Colon (tissue), 2 donors: ENCODE measurements at regions not wholly inside any gene's neighbourhood (a gene's known extent, or its start where the extent isn't known, plus 50 kb on each side); places are given as distances from the start of the nearest gene placed in this dataset.

ENCODE experiments used
- FAIRE-seq: peaks from 2 replicates; lab custom pipeline; 2012; peaks lifted over from hg19 to GRCh38; lab: Jason Lieb, UNC
- donor health status: control.
- donor health status: control.

GRCh38 chr9:107562798-107563197 is 73.2 kb upstream of the KLF4 start:
- FAIRE-seq, result no peak

DNA sequence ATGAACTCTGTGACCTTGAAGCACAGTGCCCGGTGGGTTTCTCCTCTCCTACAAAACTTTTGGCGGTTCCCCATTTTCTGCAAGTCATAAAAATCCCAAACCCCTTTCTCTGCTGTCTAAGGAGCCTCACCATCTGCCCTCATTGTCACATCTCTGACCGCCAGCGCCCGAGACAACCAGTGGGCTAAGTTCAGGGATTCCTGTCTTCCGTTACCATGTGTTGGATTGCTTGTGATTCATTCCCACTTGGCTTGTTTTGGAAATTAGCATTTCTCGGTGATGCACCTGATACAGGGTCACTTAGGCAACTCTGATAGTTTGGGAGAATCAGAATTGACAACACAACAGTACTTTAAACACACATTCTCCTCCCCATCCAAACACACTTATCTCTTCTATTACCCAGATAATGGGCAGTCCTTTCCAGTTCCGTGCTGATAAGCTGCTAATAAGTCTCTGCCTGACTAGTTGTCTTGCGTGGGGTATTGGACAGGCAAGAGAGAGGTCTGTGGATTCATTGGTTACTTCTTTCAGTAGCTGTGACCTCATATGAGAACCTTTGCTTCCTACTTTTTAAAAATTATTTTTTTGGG is 70.0 kb upstream of the KLF4 start:
- FAIRE-seq, result no peak

GRCh38 chr9:107557236-107557990 is 67.8 kb upstream of the KLF4 start:
- FAIRE-seq, result no peak

GRCh38 chr9:107554636-107555035 is 65.1 kb upstream of the KLF4 start:
- no peak for FAIRE-seq

- no peak for FAIRE-seq
Observed at GRCh38 chr9:107548298-107549142, 59.0 kb upstream of the KLF4 start.

DNA sequence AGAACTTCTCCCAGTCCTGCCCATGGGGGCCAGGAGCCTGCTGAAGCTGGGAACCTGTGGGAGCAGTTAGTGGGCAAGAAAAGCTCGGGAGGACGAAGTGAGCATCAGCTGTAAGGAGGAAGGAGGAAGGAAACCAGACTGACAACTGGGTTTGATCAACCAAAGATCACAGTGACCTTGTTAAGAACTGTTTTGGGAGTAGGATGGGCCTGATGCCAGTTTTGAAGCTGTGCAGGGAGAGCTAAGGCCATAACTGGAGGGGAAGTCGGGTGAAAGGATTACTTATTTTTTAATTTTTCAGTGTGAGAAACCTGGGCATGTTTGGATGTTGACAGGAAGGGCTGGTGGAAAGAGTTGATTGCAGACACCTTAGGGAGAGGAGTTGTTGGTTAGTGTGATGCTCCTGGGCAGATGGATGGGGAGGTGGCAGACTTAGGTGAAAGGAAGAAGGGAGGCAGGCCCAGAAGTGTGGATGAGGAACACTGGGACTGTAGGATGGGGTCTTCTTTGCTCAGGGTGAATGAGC is 58.3 kb upstream of the KLF4 start:
- FAIRE-seq, result no peak

DNA sequence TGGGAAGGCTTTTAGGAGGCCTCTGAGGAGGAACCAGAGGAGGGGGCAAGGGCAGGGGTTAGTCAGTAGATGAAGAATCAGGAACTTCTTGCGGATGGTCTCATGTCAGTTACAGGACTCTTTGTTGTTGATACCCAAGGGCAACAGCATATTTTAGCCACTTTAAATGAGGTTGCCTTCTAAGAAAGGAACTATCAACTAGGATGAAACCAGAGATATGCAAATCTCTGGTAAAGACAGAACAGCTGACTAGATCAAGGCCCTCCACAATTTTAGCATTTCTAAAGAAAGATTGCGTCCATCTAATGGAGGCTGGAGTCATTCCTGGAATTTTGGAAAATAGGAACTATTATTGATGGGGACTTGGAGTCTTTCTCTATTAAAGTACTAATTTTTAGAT is 57.7 kb upstream of the KLF4 start:
- FAIRE-seq, result no peak

- FAIRE-seq, result no peak
Observed at GRCh38 chr9:107546859-107547258, 57.3 kb upstream of the KLF4 start.

DNA sequence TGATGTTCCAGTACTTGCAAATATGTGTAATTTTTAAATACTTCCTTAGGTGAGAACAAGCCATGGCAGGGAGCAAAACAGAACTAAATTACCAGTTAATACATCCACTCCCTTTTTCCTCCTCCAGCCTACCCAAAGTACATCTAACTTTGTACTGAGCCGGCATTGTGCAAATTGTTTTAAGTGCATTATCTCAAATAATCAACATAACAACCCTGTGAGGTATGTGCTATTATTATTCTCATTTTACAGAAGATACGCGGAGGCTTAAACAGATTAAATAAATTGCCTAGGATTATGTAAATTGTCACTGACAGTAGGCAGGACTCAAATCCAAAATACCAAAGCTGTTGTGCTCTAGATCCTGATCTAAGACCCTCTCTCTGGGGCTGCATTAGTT is 55.5 kb upstream of the KLF4 start:
- no peak for FAIRE-seq

DNA sequence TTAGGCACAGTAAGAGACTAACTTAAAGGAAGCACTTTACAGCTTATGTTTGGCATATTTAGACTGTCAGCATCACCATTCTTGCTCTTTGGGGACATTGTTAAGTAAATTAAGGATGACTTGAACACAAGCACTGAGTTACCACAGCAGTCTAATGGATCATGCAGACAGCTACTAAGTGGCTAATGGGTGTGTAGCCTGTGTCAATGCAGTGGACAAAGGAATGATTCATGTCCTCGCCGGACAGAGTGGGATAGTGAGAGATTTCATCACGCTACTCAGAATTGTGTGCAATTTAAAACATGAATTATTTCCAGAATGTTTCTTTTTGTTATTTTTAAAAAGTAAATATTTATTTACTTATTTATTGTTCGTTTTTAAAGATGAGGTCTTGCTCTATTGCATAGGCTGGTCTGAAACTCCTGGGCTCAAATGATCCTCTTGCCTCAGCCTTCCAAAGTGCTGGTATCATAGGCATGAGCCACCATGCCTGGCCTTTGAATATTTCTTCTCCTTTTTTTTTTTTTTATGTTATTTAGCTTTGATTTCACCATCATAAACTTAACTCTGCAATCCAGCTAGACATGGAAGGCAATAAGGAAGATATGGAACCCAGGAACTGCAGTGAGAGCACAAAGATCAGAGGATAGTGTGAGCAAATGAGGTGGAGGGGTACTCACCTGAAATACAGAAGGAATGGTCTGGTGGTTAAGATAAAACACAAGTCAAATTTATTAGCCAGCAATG is 53.0 kb upstream of the KLF4 start:
- peak; percentile 72 for FAIRE-seq

GRCh38 chr9:107541523-107541922 is 52.0 kb upstream of the KLF4 start:
- FAIRE-seq, result no peak

- FAIRE-seq, result no peak
Observed at GRCh38 chr9:107540164-107540561, 50.6 kb upstream of the KLF4 start.

DNA sequence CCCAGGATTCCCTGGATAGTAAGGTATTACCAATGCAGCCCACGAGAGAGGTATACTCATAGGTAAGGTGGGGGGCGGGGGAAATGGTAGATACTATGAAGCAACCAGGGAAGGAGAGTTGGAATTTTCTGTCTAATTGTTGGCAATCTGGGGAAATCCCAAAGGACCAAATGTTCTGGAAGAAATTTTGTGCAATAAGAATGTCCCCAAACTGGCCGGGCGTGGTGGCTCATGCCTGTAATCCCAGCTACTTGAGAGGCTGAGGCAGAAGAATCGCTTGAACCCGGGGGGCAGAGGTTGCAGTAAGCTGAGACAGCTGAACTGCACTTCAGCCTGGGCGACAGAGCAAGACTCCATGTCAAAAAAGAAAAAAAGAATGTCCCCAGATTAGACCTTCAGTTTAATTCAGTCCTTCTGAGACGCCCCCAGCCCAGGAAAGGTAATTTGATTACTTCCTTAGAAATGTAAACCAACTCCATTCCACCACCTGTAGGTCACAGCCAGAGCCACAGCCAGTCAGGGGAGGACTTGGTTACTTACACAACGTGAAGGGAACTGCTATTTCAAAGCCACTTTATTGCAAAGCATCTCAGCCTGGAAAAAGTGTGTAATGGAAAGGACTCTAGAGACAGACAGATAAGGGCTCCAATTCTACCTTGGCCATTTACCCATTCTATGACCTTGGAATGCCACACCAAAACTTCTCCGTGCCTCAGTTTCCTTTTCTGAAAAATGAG is 50.0 kb upstream of the KLF4 start:
- no peak for FAIRE-seq
